Sigmoid colon (tissue), 4 donors: ENCODE measurements at regions not wholly inside any gene's neighbourhood (a gene's known extent, or its start where the extent isn't known, plus 50 kb on each side); places are given as distances from the start of the nearest gene placed in this dataset.

Experiments used
- CTCF ChIP-seq, 4 experiments: fragments of 450-650 bp in 3 of 4; fragments of 200-600 bp in 1 of 4; IDR thresholded peaks; one replicate each; pipeline ENCODE4 v1.5.1; 2016 to 2019; ENCODE audit warnings: antibody characterized with exemption in 4 of 4, mild to moderate bottlenecking in 3 of 4, moderate library complexity in 2 of 4
- EP300 ChIP-seq, 4 donors: sonication (generic); formaldehyde crosslinking; IDR thresholded peaks; one replicate each; pipeline ENCODE4 v1.6.1; 2017; ENCODE audit warnings: antibody characterized with exemption in 4 of 4
- POLR2AphosphoS5 ChIP-seq, 4 donors: sonication (generic); formaldehyde crosslinking; IDR thresholded peaks; one replicate each; pipeline ENCODE4 v1.6.1; 2017; ENCODE audit warnings: antibody characterized with exemption in 4 of 4

- TF ChIP-seq CTCF (IDR thresholded peaks at IDR 0.05) (no peak), EP300 (IDR thresholded peaks at IDR 0.05) (no peak), POLR2AphosphoS5 (IDR thresholded peaks at IDR 0.05) (no peak)
Observed at GRCh38 chr3:94420931-94421330, 358.1 kb downstream of the NSUN3 start.
